Heart left ventricle (tissue), 13 donors: ENCODE measurements at regions not wholly inside any gene's neighbourhood (a gene's known extent, or its start where the extent isn't known, plus 50 kb on each side); places are given as distances from the start of the nearest gene placed in this dataset.
"Not testable (repeated sequence)": the region's sequence is repeated elsewhere in the genome, so short reads cannot be mapped to it uniquely, and the experiment has no call there.

Experiments
- POLR2A ChIP-seq, 2 donors: fragments of 450-650 bp; IDR thresholded peaks; one replicate each; pipeline ENCODE4 v1.6.1; 2017; ENCODE audit warnings: antibody characterized with exemption in 2 of 2, mild to moderate bottlenecking in 2 of 2, moderate library complexity in 2 of 2
- TF ChIP-seq, protein P1 (sequence below), 12 donors: fragments of 200-600 bp; sonication (generic) in 4 of 12; IDR thresholded peaks; one replicate each; pipeline versions ENCODE4 v1.5.0 to v1.8.0; 2018 to 2022; ENCODE audit warnings: antibody characterized with exemption in 12 of 12, mild to moderate bottlenecking in 5 of 12
- donor health status: ischemic (EF 13 %, LVEDD 7.1; RV severe dilation, severe dysfunction).
- donor health status: DM: no; HTN: yes; CAD: no.
- donor health status: DM: no; HTN: no; CAD: no.
- donor health status: ischemic (EF 25% LVEDD 6.9; RV normal size, moderate dysfunction).
- donor health status: ischemic (EF 25% LVEDD 5.7; RV mildly dilated, moderate dysfunction).
- donor health status: ischemic (EF 35%, LVEDD 5.7; RV mildly dilated, moderate dysfunction).
- donor health status: nonischemic (EF 11% LVEDD 7.7; RV severe dilation, severe dysfunction).
- donor health status: DM: yes; HTN: yes; CAD: no.
- donor health status: PGD.
- donor health status: ischemic (EF 29% LVEDD 5.4; RV normal size, mild dysfunction).
- donor health status: nonischemic (EF 23%, LVEDD 6.1; RV moderate dilation, normal function).

DNA sequence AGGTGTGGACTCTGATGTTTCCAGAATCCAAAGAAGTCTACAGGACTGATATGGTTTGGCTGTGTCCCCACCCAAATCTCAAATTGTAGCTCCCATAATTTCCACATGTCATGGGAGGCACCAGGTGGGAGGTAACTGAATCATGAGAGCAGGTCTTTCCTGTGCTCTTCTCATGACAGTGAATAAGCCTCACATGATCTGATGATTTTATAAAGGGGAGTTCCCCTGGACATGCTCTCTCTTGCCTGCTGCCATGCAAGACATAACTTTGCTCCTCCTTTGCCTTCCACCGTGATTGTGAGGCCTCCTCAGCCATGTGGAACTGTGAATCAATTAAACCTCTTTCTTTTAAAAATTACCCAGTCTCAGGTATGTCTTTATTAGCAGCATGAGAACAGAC, 1205.3 kb downstream of the SLC16A7 start:
- TF ChIP-seq, protein P1, sequence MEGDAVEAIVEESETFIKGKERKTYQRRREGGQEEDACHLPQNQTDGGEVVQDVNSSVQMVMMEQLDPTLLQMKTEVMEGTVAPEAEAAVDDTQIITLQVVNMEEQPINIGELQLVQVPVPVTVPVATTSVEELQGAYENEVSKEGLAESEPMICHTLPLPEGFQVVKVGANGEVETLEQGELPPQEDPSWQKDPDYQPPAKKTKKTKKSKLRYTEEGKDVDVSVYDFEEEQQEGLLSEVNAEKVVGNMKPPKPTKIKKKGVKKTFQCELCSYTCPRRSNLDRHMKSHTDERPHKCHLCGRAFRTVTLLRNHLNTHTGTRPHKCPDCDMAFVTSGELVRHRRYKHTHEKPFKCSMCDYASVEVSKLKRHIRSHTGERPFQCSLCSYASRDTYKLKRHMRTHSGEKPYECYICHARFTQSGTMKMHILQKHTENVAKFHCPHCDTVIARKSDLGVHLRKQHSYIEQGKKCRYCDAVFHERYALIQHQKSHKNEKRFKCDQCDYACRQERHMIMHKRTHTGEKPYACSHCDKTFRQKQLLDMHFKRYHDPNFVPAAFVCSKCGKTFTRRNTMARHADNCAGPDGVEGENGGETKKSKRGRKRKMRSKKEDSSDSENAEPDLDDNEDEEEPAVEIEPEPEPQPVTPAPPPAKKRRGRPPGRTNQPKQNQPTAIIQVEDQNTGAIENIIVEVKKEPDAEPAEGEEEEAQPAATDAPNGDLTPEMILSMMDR (IDR thresholded peaks at IDR 0.05): not testable (repeated sequence)
- TF ChIP-seq POLR2A (IDR thresholded peaks at IDR 0.05): not testable (repeated sequence)
